ENCODE measurements at regions not wholly inside any gene's neighbourhood (a gene's known extent, or its start where the extent isn't known, plus 50 kb on each side); places are given as distances from the start of the nearest gene placed in this dataset.
"Not testable (repeated sequence)": the region's sequence is repeated elsewhere in the genome, so short reads cannot be mapped to it uniquely, and the experiment has no call there.

DNA sequence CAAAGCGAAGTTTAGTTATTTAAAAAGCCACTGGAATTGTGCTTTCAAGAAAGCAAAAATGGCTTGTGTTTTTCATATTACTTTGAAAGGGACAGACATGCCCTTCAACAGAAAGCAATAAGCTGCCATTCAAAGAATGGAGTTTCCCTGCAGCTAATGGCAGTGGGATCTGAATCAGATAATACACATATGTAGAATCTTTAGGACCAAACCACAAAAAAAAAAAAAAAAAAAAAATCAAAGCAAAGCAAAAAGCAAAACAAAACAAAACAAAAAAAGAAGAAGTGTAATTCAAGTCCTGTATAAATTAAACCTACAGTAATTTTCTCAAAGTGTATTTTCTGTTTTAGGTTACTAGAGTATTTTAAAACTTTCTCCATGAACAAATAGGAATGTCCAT, 63.6 kb upstream of the ZNF217 start:
- no peak overlapping the region for H3K4me3 ChIP-seq
- 59 to 89% (median 60%) methylated on average over 1 of the region's 1 CpG for WGBS, 3 donors
- peak overlapping the region in 1 of 2 donors; percentile 47 for H3K27ac ChIP-seq
- no peaks in the 10 kb centered on the region for H3K36me3 ChIP-seq
- no peaks in the 10 kb centered on the region for H3K27me3 ChIP-seq
- H3K9me3 ChIP-seq = no peaks in the 10 kb centered on the region
- intact Hi-C loops (cut with DNase I) = loop anchor here in 1 of 4 donors (5.0 to 10.0 kb wide), 2 partner anchors 168 to 215 kb away; no protein-coding TSS in a partner anchor
- H3K4me1 ChIP-seq (ENCODE audit: insufficient read depth) = peaks cover 8% of the 10 kb centered on the region
- no peak for DNase-seq
- TF ChIP-seq, protein P1, sequence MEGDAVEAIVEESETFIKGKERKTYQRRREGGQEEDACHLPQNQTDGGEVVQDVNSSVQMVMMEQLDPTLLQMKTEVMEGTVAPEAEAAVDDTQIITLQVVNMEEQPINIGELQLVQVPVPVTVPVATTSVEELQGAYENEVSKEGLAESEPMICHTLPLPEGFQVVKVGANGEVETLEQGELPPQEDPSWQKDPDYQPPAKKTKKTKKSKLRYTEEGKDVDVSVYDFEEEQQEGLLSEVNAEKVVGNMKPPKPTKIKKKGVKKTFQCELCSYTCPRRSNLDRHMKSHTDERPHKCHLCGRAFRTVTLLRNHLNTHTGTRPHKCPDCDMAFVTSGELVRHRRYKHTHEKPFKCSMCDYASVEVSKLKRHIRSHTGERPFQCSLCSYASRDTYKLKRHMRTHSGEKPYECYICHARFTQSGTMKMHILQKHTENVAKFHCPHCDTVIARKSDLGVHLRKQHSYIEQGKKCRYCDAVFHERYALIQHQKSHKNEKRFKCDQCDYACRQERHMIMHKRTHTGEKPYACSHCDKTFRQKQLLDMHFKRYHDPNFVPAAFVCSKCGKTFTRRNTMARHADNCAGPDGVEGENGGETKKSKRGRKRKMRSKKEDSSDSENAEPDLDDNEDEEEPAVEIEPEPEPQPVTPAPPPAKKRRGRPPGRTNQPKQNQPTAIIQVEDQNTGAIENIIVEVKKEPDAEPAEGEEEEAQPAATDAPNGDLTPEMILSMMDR (IDR thresholded peaks at IDR 0.05) = no peak
- no peak for TF ChIP-seq EP300 (IDR thresholded peaks at IDR 0.05)
- TF ChIP-seq POLR2A (IDR thresholded peaks at IDR 0.05) = no peak

DNA sequence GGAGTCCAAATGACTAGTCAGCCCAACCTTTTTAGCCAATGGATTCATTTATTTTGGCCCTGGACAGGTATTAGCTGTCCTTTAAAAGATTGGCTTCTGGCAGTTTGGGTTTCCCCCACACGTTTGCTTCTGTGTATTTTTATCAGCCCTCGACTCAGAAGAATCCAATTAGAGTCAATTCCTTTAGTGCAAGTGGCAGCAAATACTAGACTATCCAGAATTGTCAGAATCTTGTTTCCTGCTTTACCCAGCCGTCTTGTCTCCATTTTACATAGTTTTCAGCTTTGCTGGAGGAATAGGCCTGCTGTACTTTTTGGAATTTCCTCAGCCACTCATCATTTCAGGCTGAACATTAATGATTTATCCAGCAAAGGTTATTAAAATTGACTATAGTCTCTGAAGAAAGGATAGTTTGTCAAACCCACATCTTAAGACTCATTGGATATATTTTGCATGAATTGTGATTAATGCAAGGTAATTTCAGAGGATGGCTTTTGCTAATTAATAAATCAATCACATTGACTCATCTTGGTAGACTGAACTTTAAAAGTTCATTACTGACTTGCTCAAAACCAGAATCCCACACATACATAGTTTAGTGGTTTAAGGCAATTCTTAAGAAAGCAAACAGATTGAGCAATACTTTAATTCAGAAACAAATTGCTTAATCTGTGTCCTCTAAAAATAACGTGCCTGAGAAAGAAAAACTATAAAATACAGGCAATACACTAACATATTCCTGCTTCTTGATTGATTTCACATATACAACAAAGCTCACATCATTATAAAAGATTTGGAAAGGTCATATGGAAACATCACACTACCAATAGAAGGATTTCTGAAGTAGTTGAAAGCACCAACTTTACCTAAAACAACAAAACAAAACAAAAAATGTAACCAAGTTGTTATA, 62.9 kb upstream of the ZNF217 start:
- peak overlapping the region in 1 of 2 donors; percentile 46 for H3K27ac ChIP-seq
- H3K4me1 ChIP-seq (ENCODE audit: insufficient read depth) = peaks cover 8% of the 10 kb centered on the region
- 19 to 25% (median 25%) methylated on average over 4 of the region's 4 CpGs for WGBS, 3 donors
- H3K36me3 ChIP-seq = no peaks in the 10 kb centered on the region
- H3K9me3 ChIP-seq = no peaks in the 10 kb centered on the region
- no peak for DNase-seq
- TF ChIP-seq, protein P1 (IDR thresholded peaks at IDR 0.05) = no peak
- no peak for TF ChIP-seq EP300 (IDR thresholded peaks at IDR 0.05)
- no peak for TF ChIP-seq POLR2A (IDR thresholded peaks at IDR 0.05)
- no peak overlapping the region for H3K4me3 ChIP-seq
- no peaks in the 10 kb centered on the region for H3K27me3 ChIP-seq
- intact Hi-C loops (cut with DNase I) = loop anchor here in 1 of 4 donors (5.0 to 10.0 kb wide), 2 partner anchors 168 to 216 kb away; no protein-coding TSS in a partner anchor

DNA sequence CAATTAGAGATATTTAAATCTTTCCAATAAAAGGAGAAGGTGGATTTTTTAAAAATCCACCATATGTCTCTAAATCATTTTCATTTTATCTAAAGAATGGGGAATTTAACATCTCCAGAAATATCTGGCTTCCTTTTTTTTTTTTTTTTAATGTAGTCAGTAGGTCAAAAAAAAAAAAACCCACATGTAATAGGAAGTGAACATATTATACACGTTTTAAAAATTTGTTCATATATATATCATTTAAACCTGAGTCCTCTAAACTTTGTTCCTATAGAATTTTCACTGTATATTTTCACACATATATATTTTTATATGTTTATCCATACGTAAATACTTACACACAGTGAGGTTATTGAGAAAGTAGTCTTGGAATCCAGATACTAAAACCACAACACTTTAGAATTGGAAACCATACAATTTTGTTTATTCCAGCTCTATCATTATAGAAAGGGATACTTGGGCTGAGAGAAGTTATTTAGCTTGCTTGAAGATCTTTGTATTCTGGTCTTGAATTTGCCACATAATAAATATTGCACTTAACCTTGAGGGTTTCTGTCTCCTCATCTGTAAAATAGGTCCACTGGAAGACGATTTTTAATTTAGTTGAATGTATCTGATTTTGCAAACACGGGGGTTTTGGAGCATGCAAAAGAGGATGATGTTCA, 62.1 kb upstream of the ZNF217 start:
- no peak overlapping the region for H3K4me3 ChIP-seq
- no peak for DNase-seq
- no peaks in the 10 kb centered on the region for H3K9me3 ChIP-seq
- TF ChIP-seq POLR2A (IDR thresholded peaks at IDR 0.05) = no peak
- TF ChIP-seq EP300 (IDR thresholded peaks at IDR 0.05) = no peak
- TF ChIP-seq, protein P1 (IDR thresholded peaks at IDR 0.05) = no peak
- no peaks in the 10 kb centered on the region for H3K36me3 ChIP-seq
- no peaks in the 10 kb centered on the region for H3K27me3 ChIP-seq
- 69 to 77% (median 77%) methylated on average over 4 of the region's 4 CpGs for WGBS, 3 donors
- H3K4me1 ChIP-seq (ENCODE audit: insufficient read depth) = peaks cover 6% of the 10 kb centered on the region
- peak overlapping the region in 1 of 2 donors; percentile 46 for H3K27ac ChIP-seq
- intact Hi-C loops (cut with DNase I) = loop anchor here in 1 of 4 donors (5.0 to 10.0 kb wide), 2 partner anchors 169 to 217 kb away; no protein-coding TSS in a partner anchor

DNA sequence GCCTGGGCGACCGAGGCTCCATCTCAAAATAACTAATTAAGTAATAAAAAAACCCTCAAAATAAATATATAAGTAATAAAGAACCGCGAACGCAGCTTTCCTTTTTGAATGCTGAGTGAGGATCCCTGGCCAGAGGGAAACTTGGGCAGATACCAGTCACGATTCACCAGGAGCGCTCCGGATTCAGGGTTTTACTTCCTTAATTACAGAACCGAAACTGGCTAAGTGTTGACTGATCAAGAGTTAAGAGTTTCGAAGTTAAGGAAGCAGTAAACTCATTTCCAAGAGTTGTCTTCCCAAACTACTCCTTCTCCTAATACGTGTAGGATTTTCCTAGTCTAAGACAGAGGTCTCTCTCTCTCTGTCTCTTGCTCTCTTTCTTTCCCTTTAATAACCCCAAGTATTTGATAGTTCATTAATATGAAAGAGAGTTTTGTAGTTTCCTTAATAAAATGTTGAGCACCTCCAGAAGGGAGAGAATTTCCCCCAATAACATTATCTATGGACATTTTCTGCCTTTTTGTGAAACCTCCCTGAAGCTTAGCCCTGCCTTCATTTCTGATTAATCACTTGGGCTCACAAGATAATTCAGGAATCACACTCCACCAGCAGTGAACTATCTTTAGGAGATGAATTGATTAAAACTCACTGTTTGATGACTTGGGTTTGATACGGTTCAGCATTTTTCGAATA, 61.4 kb upstream of the ZNF217 start:
- Histone ChIP-seq H3K27me3 (no peaks in the 10 kb centered on the region), H3K36me3 (no peaks in the 10 kb centered on the region), H3K4me1 (ENCODE audit: insufficient read depth) (peaks cover 3% of the 10 kb centered on the region), H3K27ac (peak overlapping the region in 1 of 2 donors; percentile 58), H3K9me3 (no peaks in the 10 kb centered on the region), H3K4me3 (no peak overlapping the region)
- TF ChIP-seq POLR2A (IDR thresholded peaks at IDR 0.05) = no peak
- TF ChIP-seq, protein P1 (IDR thresholded peaks at IDR 0.05) = no peak
- TF ChIP-seq EP300 (IDR thresholded peaks at IDR 0.05) = no peak
- intact Hi-C loops (cut with DNase I) = loop anchor here in 1 of 4 donors (5.0 to 10.0 kb wide), 2 partner anchors 170 to 217 kb away; no protein-coding TSS in a partner anchor
- no peak for DNase-seq
- 77 to 78% (median 78%) methylated on average over 13 of the region's 13 CpGs for WGBS, 3 donors

DNA sequence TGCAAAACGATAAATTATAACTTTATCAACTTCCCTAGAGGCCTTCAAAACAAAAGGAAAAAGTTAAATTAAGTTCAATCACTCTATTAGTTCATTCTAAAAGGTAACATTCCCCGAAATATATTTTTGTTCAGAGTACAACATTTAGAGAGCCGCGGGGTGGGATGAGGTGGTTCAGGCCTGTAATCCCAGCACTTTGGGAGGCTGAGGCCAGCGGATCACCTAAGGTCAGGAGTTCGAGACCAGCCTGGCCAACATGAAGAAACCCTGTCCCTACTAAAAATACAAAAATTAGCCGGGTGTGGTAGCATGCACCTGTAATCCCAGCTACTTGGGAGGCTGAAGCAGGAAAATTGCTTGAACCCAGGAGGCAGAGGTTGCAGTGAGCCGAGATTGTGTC, 60.9 kb upstream of the ZNF217 start:
- not testable (repeated sequence) for H3K27ac ChIP-seq; DNase-seq; H3K4me3 ChIP-seq; H3K4me1 ChIP-seq (ENCODE audit: insufficient read depth); H3K9me3 ChIP-seq; H3K36me3 ChIP-seq; H3K27me3 ChIP-seq
- 79 to 90% (median 82%) methylated on average over 8 of the region's 8 CpGs for WGBS, 3 donors
- intact Hi-C loops (cut with DNase I) = loop anchor here in 1 of 4 donors (10.0 kb wide), 1 partner anchor 170 kb away; no protein-coding TSS in a partner anchor
